Left ventricle myocardium superior (tissue), 1 donor: ENCODE measurements at regions not wholly inside any gene's neighbourhood (a gene's known extent, or its start where the extent isn't known, plus 50 kb on each side); places are given as distances from the start of the nearest gene placed in this dataset.

Source experiments
- ATAC-seq: fragments of 200-7000 bp; cut with Tn5 transposase; one replicate; pipeline ENCODE4 v1.9.1; 2020; ENCODE audit warnings: mild to moderate bottlenecking, moderate library complexity
- DNase-seq: peaks from one replicate; pipeline ENCODE4 v3.0.0-alpha.2; 2020
- intact Hi-C: fragments of 100-400 bp; cut with micrococcal nuclease; formaldehyde crosslinking; loops from one replicate; pipeline ENCODE4 v1.11.0; 2022
- donor health status: DM: no; HTN: yes; CAD: no; lungs with severe emphysema.

DNA sequence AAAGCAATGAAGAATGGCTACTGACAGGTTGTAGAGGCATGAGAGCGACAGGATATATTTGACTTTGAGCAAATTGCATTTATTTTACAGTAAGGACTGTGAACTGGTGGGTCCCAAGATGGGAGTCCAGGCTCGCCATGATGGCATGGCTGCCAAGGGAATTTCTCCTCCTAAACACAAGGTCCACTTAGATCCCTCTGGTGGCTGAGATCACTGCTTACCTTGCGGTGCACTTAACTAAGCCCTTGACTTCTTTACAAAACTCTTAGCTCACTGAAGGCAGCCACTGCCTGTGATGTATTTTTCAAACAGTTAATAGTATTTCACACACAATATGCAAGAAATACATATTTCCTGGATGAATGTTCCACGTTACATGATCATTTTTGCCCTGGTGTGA is 50.3 kb upstream of the SORBS2 start:
- DNase-seq (no peak), ATAC-seq (no peak)
- intact Hi-C loops: no loop called here

DNA sequence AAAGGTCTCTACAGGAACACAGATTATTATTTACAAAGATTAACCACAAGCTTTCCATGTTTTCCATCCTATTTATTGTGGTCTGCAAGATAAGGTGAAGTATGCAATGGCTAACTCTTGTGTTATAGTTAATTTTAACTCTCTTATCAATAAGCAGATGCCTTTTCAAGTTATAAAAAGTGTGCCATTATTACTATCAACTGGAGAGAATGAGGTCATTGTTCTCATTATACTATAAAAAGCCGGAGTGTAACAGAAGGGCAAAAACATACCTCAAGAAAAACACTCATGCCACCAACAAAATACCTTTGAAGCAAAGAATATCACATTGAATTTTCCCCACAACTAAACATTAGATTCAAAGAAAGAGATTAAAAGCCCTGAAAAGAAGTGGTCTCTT is 52.0 kb upstream of the SORBS2 start:
- peak; percentile 66 for ATAC-seq
- intact Hi-C loops: no loop called here
- DNase-seq: no peak

DNA sequence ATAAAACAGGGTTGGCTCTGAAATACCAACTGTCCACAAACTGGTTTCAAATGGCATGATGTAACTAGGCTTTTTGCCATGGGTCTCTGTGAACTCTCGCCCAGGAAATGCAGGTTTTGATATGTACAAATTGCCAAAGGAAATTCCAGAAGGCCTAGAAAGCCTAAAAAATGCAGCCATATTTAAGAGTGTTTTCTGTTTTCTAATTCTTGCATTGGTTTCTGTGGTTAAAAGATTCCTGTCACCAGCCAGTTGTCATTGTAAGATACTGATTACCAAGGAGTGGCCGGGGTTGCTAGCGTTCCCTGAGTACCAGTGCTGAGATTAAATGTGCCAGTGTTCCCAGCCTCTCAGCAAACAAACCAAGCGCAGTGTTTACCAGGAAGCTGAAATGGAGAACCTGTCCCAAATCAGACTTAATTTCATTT is 53.9 kb upstream of the SORBS2 start:
- peak; percentile 70 for ATAC-seq
- peak; percentile 55 for DNase-seq
- intact Hi-C loops: no loop called here

DNA sequence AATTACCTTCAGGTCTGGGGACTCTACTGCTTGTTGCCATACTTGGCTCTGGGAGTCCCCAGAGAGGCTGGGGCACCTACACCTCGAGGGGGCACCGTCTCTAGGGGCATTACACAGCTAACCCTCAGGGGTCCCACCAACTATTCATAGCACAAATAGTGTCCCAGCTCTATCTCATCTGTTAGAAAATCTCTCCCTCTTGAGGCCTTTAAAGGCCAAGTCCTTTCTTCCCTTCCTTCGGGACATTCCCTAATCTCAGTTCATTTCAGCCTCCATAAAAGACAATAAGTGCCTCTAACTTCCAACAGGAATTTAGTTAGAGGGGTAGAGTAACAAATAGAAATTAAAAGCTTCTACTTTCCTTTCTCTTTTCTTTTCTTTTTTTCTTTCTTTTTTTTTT is 55.8 kb upstream of the SORBS2 start:
- no peak for ATAC-seq
- intact Hi-C loops: no loop called here
- no peak for DNase-seq

DNA sequence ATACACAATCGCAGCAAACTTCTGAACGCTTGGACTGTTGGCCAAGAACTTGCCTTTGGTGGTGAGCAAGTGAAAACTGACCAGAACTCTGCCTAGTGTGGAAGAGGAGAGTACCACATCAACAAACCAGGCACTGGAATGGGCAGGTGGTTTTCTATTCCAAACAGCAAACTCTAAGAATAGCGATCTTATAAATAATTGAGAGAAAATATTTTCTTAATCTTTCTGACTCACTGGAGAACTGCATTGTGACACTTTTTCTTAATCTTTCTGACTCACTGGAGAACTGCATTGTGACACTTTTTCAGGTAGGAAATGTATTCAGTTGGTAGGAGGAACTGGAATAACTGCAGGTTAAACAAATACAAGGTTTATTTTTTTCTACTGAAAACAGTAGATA is 57.0 kb upstream of the SORBS2 start:
- DNase-seq: no peak
- no peak for ATAC-seq
- intact Hi-C loops: no loop called here

DNA sequence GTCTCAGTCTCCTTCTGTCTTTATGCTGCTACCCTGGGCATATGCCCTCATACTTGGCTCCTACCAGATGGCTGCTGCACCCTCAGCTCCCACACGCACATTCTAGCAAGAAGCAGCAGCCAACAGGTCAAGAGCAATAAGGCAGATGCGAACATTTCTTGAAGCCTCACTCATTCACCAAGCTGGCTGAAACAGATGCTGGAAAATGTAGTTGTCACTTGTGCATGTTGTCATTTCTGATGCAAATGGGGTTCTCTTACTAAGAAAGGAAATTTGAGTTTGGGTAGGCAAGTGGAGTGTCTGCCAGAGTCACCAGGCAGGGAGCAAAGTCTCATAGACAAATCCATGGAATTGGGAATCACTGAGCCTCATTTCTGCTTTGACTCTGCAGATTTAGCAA is 57.4 kb upstream of the SORBS2 start:
- DNase-seq (peak; percentile 34), ATAC-seq (peak; percentile 49)
- intact Hi-C loops: no loop called here

DNA sequence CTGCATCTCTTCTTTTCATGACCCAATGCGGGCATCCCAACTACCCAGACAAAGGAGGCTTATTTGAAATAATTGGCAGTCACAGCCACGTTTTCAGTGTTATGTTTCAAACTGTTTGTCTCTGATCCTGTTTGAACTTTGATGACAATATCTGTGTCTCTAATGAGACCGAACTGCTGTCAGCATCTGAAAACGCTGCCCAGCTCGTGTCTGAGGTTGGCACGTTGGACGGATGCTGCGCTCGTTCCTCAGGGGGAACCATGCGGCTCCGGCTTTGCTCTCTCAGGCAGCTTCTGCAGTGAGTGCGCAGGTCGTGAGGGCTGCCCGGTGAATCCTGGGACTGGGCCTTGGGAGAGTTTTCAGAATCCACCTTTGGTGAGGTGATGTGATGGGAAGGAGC is 58.4 kb upstream of the SORBS2 start:
- ATAC-seq: peak; percentile 70
- intact Hi-C loops: no loop called here
- DNase-seq: peak; percentile 67

DNA sequence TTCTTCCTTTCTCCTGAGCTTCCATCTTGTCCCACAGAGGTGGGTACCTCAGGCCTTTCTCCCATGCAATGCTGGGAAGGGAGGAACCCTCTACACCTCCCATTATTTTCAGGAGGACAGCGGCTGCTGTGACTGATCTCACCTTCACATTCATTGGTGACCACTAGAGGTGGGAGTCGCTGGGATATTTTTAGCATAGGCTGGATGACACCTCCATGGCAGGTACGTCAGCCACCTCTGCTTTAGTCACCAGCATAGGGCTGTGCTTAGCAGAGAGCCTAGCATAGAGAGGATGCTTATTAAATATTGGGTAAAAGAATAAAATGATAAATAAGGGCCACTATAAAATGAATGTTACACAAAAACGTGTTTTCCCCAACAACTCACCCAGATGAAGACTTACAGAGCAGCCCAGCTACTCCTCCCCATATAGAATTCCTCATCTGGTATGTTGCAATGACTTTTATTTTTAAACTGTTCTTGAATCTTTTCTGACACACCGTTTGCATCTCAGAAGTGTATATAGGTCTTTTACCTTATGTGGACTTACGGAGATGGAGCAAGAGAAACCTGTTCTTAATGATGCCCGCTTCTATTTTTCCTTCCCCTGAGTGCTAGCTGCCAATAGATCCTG is 60.9 kb upstream of the SORBS2 start:
- ATAC-seq (peak; percentile 43), DNase-seq (no peak)
- intact Hi-C loops: no loop called here

DNA sequence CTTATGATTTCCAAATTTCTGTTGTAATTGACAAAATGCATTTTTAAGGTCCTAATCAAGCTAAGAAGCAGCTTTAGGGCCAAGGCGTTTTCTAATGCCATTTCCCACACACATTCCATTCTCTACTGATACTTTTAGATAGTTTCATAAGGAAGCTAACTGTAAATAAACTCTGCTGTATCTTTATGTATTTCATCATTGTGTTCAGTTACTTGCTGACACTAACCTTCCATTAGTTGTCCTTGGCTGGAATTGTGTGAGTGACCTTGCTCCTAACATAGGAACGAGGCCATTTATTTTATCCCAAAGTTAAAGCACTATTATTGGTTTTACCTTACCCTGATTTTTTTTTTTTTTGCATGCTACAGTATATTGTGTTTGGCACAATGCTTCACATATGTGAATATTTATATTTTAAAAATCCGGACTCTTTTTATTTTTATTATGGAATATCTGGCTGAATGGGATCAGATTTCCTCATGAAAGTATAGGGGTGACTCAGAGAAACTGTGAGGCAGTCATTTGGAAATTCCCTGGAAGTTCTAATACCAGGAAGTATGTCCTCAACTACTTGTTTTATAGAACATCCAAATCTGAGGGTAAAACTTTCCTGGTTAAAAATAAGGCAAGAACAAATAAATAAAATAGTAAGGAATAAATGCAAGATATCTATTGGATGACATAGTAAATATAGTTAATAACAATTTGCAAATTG is 62.7 kb upstream of the SORBS2 start:
- ATAC-seq (no peak), DNase-seq (no peak)
- intact Hi-C loops: no loop called here

DNA sequence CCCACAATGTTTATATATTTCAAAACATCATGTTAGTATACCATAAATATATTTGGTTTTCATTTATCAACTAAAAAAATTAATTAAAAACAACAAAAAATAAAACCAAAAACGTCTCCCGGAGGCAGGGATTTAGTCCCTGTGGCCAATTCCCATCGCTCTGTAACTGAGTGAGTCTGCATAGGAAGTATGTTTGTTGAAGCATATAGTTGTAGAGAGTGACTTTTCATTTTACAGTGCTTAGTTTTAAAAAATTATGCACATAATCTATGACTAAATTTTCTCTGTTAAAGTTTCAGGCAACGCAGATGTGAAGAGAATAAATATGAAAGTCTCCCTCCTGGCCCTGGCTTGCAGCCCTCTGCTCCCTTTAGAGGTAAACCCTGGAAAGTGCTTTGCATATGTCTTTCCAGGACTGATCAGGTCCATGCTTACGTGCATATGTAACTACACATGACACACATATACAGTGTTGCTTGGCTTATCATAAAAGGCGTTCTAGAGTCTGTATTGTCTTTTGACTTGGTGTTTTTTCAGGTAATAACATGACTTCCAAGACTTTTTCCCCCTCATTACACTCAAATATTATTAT is 63.4 kb upstream of the SORBS2 start:
- ATAC-seq (no peak), DNase-seq (no peak)
- intact Hi-C loops: no loop called here

DNA sequence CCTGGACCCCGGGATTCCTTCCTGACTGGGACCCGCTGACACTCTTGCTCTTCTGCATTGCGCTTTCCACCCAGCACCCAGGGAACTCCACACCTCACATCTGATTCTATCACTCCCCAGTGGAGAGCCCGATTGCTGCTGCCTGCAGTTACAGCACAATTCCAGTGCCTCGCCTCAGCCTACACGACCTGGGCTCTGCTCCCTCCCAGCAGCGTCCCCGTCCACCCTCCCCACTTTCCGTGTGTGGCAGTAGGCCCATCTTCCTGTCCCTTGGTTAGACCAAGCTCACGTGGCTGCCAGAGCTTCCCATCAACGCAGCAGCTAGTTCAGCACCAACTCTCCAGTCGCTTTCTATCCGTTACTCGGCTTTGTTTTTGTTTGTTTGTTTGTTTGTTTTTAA is 66.6 kb upstream of the SORBS2 start:
- peak; percentile 85 for ATAC-seq
- peak; percentile 64 for DNase-seq
- intact Hi-C loops: no loop called here

DNA sequence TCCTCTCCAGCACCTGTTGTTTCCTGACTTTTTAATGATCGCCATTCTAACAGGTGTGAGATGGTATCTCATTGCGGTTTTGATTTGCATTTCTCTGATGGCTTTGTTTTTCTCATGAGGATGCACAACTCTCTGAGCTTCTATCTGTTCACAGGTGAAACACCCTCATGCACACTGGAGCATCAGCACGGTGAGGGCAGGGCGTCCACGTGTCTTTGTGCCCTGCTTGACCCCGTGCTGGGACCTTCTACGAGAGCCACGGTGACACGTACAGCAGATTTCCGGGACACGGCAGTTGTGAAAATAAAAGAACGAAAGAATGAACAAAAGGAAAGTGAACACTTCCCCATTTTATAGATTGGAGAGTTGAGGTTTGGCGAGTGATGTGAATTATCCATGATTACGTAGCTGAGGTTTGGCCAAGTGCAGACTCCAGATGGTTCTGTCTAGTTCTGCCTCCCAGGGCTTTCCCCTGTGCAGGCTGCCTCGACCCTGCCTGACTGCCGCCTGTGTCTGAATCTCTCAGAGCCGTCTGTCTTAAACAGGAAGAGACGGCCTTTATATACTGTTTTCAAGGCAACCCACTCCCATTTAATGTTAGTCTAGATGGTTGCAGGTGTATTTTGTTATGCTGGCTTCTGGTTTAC is 67.8 kb upstream of the SORBS2 start:
- ATAC-seq (no peak), DNase-seq (no peak)
- intact Hi-C loops: no loop called here

DNA sequence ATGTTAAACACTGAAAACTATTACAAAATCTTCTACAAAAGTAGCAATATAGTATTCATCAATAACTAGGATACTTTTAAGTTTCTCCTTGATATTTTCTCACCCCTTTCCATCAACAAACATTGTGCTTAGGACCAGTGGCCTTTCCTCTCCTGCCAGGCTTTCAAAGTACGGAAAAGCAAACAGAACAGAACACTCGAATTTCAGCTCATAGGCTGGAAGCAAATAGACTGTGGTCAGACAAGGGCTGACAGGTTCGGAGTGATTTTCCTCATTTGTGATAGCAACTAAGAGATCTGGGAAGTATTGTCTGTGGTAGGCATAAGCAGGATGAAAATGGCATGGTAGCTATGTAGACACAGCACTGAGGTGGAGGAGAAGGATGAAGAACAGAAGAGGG is 68.6 kb upstream of the SORBS2 start:
- DNase-seq: no peak
- intact Hi-C loops: no loop called here
- ATAC-seq: no peak

DNA sequence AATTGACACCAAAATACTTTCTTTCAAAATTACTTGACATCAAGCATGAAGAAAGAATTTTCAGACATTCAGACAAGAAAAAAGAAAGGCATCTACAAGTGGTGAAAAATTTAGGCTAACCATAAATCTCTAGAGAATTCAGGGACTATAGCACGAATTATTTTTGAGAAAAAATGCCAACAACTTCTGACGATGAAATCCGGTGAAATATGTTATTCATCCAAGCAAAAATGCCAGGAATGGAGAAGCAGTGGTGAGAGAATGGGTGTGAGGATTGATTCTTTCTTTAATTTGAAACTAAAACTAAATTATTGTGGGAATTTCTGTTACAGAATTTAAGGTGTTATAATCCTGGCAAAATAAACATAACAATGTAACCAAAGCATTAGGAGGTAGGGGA is 69.4 kb upstream of the SORBS2 start:
- intact Hi-C loops: no loop called here
- ATAC-seq: no peak
- DNase-seq: no peak

DNA sequence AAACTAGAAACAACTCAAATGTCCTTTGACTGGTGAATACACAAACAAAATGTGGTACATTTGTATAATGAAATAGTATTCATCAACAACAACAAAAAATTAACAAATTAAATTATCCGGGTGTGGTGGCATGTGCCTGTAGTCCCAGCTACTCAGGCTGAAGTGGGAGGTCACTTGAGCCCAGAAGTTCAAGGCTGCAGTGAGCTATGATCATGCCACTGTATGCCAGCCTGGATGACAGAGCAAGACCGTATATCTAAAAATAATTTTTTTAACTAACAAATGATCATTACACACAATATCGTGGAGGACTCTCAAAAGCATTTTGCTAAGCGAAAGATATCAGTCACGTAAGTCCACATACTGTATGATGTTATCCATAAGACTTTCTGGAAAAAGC is 71.6 kb upstream of the SORBS2 start:
- intact Hi-C loops: no loop called here
- ATAC-seq (no peak), DNase-seq (no peak)

DNA sequence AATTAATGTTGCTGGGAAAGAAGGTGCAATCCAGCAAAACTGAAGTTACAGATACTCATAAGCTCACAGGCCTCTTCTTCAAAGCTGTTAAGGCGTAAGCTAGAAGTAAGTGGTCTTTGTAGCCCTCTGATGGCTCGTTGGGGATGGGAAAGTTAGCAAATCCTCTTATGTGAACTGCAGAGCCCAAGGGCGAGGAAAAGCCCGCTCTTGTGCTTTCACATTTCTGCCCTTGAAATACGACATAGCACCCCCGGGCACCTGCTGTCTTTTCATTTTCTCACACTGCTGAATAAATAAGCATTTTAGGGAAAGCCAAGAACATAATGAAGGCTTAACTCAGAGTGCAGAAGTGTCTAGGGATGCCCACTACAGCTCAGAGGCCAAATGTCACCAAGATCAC is 73.1 kb upstream of the SORBS2 start:
- intact Hi-C loops: no loop called here

DNA sequence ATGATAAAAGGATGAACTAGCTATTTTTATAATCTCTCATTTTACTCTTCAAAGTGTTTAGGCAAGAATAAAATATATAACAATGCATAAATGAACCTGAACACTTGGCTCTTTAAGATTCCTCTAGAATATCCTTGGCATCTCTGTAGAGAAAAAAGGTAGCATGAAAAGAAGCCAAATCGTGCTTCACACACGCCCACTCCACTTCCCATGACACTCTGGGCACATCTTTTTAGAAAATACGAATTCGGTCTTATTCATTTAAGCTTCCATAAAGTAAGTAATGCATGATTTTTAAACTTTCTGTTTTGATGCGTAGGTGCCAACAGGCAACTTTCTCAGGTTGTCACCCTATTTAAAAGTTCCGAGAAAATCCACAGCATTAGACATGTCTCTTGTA is 73.6 kb upstream of the SORBS2 start:
- no peak for ATAC-seq
- intact Hi-C loops: no loop called here
- no peak for DNase-seq

More for the DNA sequence above, 73.1 kb upstream of the SORBS2 start:
- ATAC-seq: no peak
- DNase-seq: no peak

DNA sequence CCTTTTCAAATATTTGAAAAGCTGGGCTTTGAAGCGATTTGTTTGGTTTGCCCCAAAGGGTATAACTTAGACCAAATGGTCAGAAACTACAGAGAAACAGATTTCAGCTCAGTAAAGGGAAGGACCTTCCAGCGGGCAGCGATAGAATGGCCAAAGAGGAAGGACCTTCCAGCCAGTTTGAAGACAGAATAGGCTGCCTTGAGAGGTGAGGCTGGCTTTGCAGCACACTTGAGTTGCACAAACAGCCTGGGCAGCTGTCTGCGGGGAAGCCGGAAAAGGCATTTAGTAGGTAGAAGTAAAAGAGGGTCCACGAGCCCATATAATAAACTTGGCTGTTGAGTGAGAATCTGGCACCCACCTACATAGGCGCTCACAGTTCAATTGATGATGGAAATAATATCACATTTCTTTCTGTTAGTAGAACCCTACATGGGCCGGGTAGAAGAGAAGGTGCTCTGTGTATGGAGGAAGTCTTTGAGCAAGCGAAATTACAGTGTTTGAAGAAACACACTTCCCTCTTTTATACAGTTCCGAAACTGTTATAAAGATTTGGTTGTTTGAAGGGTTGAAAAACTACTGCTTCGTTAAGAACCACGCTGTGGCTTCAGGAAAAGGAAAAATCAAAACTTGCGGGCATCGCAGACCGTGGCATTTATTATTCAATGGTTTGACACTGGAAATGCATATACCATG is 75.0 kb upstream of the SORBS2 start:
- ATAC-seq (no peak), DNase-seq (no peak)
- intact Hi-C loops: no loop called here

DNA sequence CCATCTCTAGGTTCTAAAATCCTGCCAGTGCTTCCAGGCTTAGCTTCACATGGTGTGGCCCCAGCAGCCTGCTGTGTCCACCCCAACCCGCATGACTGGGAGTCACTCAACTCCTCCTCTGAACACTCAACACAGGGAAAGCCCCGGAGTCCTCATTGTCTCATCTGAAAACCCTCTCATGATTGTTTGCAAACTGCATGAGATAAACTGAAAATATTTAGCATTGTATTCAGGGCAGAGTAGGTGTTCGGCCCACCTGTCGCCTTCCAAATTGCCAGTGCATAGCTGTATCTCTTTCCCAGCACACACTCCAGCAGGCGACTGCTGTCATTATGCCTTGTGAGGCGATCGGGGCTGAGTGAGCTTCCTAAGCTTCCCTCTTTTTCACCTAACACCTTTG is 76.7 kb upstream of the SORBS2 start:
- intact Hi-C loops: no loop called here
- DNase-seq: no peak

DNA sequence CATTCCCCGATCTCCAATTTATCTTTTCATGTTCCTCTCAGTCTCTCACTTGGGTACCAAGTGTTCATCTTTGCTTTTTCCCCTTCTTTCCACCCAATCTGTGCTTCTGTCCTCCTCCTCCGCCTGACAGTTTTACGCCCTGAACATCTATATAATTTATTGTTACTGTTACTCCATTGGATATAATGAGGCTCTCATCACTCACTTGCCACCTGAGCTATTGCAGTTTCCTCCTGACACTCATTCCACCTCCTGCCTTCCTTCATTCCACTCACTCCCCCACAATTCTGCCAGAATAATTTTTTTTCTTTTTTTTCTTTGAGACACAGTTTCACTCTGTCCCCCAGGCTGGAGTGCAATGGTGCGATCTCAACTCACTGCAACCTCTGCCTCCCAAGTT is 77.6 kb upstream of the SORBS2 start:
- intact Hi-C loops: no loop called here

More for the DNA sequence above, 76.7 kb upstream of the SORBS2 start:
- ATAC-seq: no peak

More for the DNA sequence above, 77.6 kb upstream of the SORBS2 start:
- ATAC-seq (no peak), DNase-seq (no peak)
